Muscle of leg (tissue), 3 donors: ENCODE measurements at regions not wholly inside any gene's neighbourhood (a gene's known extent, or its start where the extent isn't known, plus 50 kb on each side); places are given as distances from the start of the nearest gene placed in this dataset.

Source experiments
- DNase-seq: peaks from one replicate; pipeline ENCODE4 v3.0.0; 2013
- H3K27ac ChIP-seq: one replicate; pipeline ENCODE4 v1.5.1; 2013; ENCODE audit warnings: mild to moderate bottlenecking, low read length, control low read depth
- H3K27me3 ChIP-seq: one replicate; pipeline ENCODE4 v1.6.1; 2013; ENCODE audit warnings: low read length; ENCODE audit not compliant: control insufficient read depth, insufficient read depth
- H3K36me3 ChIP-seq: one replicate; pipeline ENCODE4 v1.6.1; 2013; ENCODE audit warnings: low read length; ENCODE audit not compliant: control insufficient read depth, insufficient read depth
- H3K4me1 ChIP-seq: one replicate; pipeline ENCODE4 v1.6.1; 2013; ENCODE audit warnings: low read length; ENCODE audit not compliant: control insufficient read depth, insufficient read depth
- H3K4me3 ChIP-seq: one replicate; pipeline ENCODE4 v1.5.1; 2013; ENCODE audit warnings: low read length, control low read depth
- H3K9me3 ChIP-seq: replicated peaks from 2 replicates; pipeline ENCODE4 v1.6.1; 2013; ENCODE audit warnings: low read depth, low read length; ENCODE audit not compliant: control insufficient read depth
- WGBS: methylation state at CpG from one replicate; pipeline ENCODE4 v1.1.5; 2013; ENCODE audit warnings: missing lambda C conversion rate; ENCODE audit not compliant: insufficient coverage; 5-methylcytosine and 5-hydroxymethylcytosine counted together

DNA sequence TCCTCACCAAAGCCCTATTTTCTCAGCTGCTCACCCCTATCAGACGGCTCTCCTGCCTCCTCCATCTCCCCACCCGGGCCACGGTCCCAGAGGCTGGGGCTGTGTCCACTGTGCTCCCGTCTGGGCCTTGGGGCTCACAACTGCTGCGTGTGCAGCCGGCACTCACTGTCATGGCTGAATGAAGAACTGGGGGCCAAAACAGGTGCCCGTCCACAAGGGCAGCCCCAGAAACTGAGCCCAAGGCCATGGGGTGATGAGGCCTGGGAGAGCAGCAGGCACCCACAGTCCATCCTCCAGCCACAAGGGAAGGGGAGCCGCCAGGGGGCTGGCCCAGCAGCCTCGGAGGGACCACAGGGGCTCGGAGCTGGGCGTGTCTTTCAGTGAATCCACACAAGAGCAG lies 159.5 kb downstream of the DLL1 start:
- DNase-seq = no peak
- no peaks in the 10 kb centered on the region for H3K36me3 ChIP-seq
- H3K27me3 ChIP-seq = no peaks in the 10 kb centered on the region
- H3K27ac ChIP-seq = no peak overlapping the region
- H3K4me1 ChIP-seq = peaks cover 65% of the 10 kb centered on the region
- H3K9me3 ChIP-seq = peaks cover 3% of the 10 kb centered on the region
- no peak overlapping the region for H3K4me3 ChIP-seq
- 60% methylated on average over 4 of the region's 11 CpGs for WGBS

DNA sequence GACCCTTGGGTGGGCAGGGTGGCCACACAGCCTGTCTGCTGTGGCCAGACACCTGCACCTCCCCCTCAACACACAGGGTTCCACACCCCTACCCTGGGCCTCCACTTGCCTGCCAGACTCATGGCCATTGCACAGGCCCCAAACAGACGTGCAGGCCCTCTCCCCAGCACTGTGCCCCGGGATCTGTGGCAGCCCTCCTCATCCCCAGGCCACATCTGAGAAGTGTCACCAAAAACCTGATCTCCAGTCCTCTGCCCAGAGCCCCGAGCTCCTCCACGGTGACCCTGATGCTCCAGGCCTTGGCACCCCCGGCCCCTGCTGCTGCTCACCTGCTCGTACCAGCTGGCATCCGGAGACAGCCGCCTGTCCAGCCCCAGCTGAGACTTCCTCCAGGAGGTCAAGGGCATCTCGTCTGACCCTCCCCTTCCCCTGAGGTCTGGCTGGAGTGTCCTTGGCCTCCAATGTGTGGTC lies 160.1 kb downstream of the DLL1 start:
- no peak overlapping the region for H3K27ac ChIP-seq
- H3K4me3 ChIP-seq = no peak overlapping the region
- peaks cover 61% of the 10 kb centered on the region for H3K4me1 ChIP-seq
- H3K36me3 ChIP-seq = no peaks in the 10 kb centered on the region
- no peak for DNase-seq
- peaks cover 3% of the 10 kb centered on the region for H3K9me3 ChIP-seq
- H3K27me3 ChIP-seq = no peaks in the 10 kb centered on the region
- 55% methylated on average over 9 of the region's 9 CpGs for WGBS

DNA sequence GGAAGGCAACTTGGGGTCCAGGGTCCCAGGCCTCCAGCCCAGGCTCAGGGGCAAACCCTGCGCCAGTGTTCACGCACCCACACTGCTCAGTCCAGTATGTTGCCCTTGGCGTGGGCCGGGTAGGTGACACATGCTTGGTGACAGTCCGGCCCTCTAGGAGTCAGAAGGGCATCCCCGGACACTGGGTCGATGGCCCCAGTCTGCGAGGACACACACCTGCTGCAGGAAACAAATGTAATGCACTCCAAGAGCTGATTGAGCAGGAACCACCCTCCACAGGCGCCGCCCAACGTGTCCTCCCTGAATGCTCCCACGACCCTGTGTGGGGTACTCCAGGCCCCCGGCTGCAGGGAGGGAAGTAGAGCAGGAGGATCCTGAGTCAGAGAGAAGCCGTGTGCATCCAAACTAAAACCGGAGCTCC lies 160.7 kb downstream of the DLL1 start:
- no peaks in the 10 kb centered on the region for H3K27me3 ChIP-seq
- DNase-seq = peak; percentile 27
- H3K27ac ChIP-seq = peak overlapping the region; percentile 71
- H3K4me1 ChIP-seq = peaks cover 61% of the 10 kb centered on the region
- no peaks in the 10 kb centered on the region for H3K36me3 ChIP-seq
- H3K9me3 ChIP-seq = peaks cover 3% of the 10 kb centered on the region
- no peak overlapping the region for H3K4me3 ChIP-seq
- WGBS = 60% methylated on average over 8 of the region's 15 CpGs

DNA sequence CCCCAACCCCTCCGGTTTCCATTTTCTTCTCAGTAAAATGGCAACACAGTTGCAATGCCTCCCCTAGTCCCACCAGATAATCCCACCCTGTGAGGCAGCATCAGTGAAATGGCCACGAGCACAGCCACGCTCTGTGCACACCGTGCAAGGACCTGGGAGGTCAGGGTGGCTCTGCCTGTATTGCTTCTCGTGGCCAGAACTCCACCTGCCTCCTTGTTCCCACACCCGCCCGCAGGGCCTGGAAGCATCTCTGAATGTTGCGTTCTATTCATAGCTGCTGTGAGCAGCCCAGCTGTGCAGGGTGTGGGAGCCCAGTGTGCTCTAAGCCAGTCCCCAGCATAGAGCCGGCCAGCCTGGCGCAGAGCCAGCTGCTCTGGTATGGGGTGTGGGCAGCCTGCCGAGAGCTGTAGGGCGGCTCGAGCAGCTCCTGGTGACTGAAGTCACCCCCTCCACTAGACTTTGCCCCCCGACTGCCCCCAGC lies 161.1 kb downstream of the DLL1 start:
- peaks cover 3% of the 10 kb centered on the region for H3K9me3 ChIP-seq

DNA sequence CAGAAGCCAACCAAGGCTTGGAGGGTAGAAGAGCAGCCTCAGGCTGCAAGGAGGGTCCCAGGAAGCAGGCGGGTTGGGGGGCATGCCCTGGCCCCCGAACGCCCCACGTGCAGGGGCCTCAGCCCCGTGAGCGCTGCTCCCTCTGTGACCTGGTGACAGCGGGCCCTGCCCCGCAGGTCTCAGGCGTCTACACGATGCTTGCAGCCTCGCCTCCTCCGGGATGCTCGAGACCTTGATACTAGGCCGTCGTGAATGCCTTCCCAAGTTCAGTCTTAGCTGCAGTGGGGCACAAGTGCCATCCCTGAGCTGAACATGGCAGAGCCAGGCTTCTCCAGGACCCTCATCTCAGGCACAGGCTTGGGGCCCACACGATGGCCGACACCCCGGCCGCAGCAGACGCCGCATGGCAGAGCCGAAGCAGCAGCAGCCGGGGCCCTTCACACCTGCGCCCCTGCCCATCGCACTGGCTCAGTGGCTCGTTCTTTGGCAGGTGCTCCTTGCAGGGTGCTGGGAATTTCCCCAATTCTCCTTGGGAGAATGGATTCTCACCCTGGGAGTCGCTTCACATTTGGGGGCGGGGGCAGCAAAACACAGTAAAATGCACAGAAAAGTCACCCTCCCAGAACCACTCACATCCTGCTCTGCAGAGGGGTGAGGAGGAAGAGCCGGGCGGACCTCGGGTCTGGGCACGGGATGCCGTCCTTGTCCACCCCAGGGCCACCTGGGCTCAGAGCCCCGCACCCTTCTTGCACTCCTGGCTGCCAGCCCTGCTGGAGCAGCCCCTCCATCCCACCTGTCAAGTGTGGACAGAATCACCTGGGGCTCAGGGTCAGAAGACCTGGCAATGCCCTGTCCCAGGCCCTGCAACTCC lies 161.8 kb downstream of the DLL1 start:
- Histone ChIP-seq H3K4me3 (no peak overlapping the region), H3K4me1 (peaks cover 52% of the 10 kb centered on the region), H3K27me3 (no peaks in the 10 kb centered on the region), H3K36me3 (no peaks in the 10 kb centered on the region), H3K9me3 (peaks cover 3% of the 10 kb centered on the region), H3K27ac (peak overlapping the region; percentile 60)
- 86% methylated on average over 30 of the region's 34 CpGs for WGBS
- DNase-seq = no peak

More for the DNA sequence above, 161.1 kb downstream of the DLL1 start:
- WGBS = 34% methylated on average over 9 of the region's 14 CpGs
- Histone ChIP-seq H3K4me1 (peaks cover 59% of the 10 kb centered on the region), H3K27ac (peak overlapping the region; percentile 71), H3K4me3 (no peak overlapping the region), H3K27me3 (no peaks in the 10 kb centered on the region), H3K36me3 (no peaks in the 10 kb centered on the region)
- peak; percentile 85 for DNase-seq

DNA sequence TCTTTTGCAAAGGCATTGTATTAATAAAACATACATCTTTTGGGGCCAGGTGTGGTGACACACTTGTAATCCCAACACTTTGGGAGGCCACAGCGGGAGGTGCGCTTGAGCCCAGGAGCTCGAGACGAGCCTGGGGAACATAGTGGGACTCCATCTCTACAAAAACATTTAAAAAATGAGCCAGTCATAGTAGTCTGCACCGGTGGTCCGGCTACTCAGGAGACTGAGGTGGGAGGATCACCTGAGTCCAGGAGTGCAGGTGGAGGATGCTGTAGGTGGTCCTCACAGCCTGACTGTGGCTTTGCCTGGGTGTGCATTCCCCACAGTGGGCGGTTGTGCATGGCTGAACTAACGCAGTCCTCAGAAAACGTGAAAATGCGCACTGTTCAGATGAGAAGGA lies 162.5 kb downstream of the DLL1 start:
- Histone ChIP-seq H3K27ac (no peak overlapping the region), H3K27me3 (no peaks in the 10 kb centered on the region), H3K4me3 (no peak overlapping the region), H3K4me1 (peaks cover 45% of the 10 kb centered on the region), H3K36me3 (no peaks in the 10 kb centered on the region), H3K9me3 (peaks cover 3% of the 10 kb centered on the region)
- no peak for DNase-seq
- 91% methylated on average over 4 of the region's 10 CpGs for WGBS

DNA sequence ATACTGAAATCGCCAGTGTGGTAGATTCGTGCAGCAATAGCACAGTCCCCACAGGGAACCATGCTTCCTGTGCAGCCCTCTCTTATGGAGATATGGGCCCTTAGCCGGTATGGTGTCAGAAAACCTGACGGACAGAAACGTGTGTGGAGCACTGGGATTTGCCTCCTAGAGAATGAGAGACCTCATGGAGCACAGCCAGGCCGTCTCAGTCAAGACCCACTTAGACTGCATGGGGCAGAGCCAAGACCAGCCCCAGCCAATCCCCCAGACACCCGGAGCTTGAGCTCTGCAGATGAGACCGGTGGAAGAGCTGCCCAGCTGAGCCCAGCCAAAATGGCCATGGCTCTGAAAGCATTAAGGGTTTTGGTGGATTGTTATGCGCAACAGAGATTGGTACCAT lies 163.7 kb downstream of the DLL1 start:
- H3K4me3 ChIP-seq = no peak overlapping the region
- H3K36me3 ChIP-seq = no peaks in the 10 kb centered on the region
- H3K27ac ChIP-seq = no peak overlapping the region
- H3K4me1 ChIP-seq = peaks cover 39% of the 10 kb centered on the region
- WGBS = 86% methylated on average over 5 of the region's 9 CpGs
- no peak for DNase-seq
- H3K9me3 ChIP-seq = peaks cover 3% of the 10 kb centered on the region
- H3K27me3 ChIP-seq = no peaks in the 10 kb centered on the region

DNA sequence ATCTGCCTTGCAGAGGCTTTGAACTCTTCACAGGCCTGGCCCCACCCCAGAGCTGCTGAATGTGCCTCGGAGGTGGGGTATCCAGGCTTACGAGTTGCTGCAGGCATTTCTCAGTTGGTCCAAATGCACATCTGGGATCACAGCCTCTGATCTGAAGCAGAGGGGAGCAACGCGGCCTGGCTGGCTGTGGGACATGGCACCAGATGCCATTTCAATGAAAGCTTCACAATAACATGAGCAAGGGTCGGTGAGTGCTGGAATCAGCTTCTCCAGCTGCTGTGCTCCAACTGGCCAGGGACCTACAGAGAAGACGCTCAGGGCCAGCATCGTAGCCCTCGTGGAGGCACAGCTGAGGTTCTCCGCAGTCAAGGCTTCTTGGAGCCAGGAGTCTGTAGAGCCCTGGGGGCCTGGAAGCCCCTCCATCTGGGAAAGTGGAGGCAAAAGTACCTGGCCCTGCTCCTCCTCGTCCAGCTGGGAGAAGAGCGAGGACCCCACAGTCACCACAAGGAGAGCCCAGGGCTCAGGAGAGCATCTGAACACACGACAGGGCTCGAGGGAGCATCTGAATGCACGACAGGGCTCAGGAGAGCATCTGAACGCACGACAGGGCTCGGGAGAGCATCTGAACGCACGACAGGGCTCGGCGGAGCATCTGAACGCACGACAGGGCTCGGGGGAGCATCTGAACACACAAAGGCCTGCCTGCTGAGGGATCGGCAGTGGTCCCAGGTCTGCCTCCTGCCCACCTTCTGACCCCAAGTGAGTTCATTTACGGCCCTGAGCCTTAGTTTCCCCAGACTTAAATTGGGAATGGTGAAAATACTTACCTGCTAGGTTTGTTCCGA lies 165.2 kb downstream of the DLL1 start:
- Histone ChIP-seq H3K27me3 (no peaks in the 10 kb centered on the region), H3K4me3 (no peak overlapping the region), H3K9me3 (peaks cover 6% of the 10 kb centered on the region), H3K4me1 (peaks cover 29% of the 10 kb centered on the region), H3K36me3 (no peaks in the 10 kb centered on the region), H3K27ac (no peak overlapping the region)
- 79% methylated on average over 26 of the region's 27 CpGs for WGBS
- no peak for DNase-seq

DNA sequence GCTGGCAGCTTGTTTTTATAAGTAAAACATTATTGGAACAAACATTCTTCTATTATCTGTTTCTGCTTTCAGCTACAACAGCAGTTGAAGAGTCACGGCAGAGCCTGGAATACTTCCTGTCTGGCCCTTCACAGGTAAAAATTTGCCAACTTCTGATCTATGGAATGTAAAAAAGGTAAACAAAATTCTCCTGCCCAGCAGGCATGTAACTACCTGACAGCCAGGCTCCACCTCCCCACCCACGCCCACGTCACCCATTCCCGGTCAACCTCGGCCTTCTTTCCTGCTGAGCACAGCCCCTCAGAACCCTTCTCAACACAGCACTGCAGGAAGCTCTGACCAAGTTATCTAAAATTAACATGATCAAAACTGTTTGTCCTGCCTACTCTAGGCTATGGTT lies 166.0 kb downstream of the DLL1 start:
- peaks cover 11% of the 10 kb centered on the region for H3K9me3 ChIP-seq
- peaks cover 21% of the 10 kb centered on the region for H3K4me1 ChIP-seq
- no peak overlapping the region for H3K4me3 ChIP-seq
- H3K36me3 ChIP-seq = no peaks in the 10 kb centered on the region
- H3K27me3 ChIP-seq = no peaks in the 10 kb centered on the region
- WGBS = no CpG with 5 or more reads among the region's 5 CpGs
- no peak for DNase-seq
- no peak overlapping the region for H3K27ac ChIP-seq

DNA sequence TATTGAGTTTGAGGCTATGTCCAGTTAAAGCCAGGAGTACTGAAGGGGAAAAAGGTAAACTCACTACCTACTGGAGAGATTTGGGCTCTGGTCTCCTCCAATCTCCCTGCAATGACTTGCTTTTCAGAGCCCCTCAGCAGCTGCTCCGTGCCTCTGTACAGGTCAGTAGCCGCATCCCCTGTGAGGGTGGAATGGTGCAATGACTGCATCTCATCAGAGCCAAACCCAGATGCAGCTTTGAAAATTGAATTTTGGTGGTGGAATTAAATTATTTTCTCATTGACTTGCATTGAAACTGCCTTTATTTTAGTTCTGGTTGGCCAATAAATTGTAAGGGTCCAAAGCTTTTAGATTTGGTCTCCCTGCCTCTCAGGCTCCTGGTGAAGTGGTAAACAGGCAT lies 166.7 kb downstream of the DLL1 start:
- DNase-seq = no peak
- WGBS = no CpG with 5 or more reads among the region's 2 CpGs
- H3K4me1 ChIP-seq = peaks cover 14% of the 10 kb centered on the region
- no peaks in the 10 kb centered on the region for H3K36me3 ChIP-seq
- no peaks in the 10 kb centered on the region for H3K27me3 ChIP-seq
- H3K9me3 ChIP-seq = peaks cover 14% of the 10 kb centered on the region
- H3K27ac ChIP-seq = no peak overlapping the region
- no peak overlapping the region for H3K4me3 ChIP-seq
